Islet precursor cell (in vitro differentiated cells): ENCODE measurements at regions not wholly inside any gene's neighbourhood (a gene's known extent, or its start where the extent isn't known, plus 50 kb on each side); places are given as distances from the start of the nearest gene placed in this dataset.

ENCODE experiments used
- DNase-seq: peaks from one replicate; pipeline ENCODE4 v3.0.0-alpha.2; 2018

DNA sequence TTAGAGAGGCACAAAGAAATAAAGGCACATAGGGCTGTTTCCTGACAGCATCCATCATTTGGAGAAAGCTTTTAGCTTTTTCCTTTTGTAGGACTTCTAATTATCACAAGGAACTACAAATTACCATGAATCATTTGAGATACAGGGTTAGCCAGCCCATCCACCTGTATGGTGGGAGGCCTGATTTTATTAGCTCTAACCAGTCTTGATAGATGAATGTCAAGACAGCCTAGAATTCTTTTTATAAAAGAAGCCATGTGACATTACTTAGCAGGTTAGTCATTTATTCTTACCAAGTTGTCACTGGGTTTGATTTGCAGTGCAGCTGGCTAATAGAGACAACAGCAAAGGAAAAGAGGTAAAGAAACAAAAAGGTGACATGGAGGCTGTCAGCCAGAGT lies 618.1 kb downstream of the ZNF385D start:
- no peak for DNase-seq

DNA sequence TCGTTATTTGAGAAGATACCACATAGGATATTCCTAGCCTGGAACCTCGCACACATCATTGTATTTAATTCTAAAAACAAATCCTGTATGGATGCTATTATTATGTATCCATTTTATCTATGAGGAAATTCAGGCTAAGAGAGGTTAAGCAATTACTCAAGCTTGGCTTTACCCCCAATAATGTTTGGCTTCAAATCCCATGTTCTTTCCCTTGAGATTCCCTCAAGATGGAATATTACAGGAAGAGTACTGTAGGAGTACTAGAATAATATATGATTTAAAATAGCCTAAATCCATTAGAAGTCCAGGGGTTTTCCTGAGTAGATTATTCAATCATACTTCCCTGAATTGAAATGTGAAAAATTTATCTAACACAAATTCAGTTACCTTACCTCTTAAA lies 630.2 kb downstream of the ZNF385D start:
- no peak for DNase-seq

DNA sequence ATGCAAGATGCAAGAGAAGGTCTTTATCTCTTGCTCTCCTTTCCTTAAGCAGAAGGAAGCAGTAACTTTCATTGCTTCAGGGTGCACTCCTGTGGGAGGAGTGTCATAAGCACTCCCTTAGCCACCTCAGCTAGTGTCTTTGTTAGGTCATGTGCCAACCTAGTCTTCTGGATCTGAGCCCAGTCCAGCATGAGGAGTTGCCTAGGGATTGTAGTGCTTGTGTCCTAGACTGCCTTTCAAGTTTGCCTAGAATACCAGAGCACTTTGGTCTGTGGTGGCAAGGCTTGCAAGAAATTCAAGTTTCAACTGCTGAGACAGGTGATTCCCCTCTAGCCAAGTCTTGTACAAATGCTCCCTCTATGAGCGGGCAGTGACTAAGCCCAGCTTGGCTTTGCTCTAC lies 633.6 kb downstream of the ZNF385D start:
- no peak for DNase-seq

DNA sequence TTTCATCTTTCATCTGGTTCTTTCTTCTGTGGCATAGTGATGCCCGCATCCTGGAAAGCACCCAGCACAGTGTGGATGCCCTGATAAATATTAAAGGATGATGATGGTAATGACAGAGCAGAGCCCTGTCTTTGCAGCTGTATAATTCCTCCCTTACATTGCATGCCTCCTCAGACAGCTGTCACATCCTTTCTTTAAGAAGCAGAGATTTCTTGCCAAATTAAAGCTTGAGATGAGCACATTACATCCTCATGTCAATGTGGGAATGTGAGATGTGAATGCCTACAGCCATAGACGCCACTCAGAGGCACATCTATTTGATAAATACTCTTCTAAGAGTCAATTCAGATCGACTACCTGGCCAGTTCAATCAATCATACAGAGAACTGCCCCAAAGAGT lies 642.0 kb downstream of the ZNF385D start:
- DNase-seq = no peak

DNA sequence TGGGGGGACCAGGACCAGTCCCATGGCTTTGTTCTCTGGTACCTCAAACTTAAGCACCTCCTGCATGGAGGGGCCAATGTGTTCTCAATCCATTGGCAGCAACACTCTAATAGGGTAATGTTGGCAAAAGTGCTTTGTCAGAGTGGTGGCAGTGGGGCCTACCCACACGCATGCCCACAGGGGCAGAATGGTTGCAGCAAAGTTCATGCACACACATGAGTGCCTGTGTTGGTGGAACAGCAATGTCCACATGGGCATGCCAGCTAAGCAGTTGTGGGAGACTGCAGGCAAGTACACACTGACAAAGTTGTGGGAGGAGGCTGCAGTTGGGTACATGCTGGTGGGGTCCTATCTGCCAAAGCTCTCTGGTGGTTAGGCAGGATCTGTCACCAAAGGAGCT lies 645.2 kb downstream of the ZNF385D start:
- DNase-seq = no peak

DNA sequence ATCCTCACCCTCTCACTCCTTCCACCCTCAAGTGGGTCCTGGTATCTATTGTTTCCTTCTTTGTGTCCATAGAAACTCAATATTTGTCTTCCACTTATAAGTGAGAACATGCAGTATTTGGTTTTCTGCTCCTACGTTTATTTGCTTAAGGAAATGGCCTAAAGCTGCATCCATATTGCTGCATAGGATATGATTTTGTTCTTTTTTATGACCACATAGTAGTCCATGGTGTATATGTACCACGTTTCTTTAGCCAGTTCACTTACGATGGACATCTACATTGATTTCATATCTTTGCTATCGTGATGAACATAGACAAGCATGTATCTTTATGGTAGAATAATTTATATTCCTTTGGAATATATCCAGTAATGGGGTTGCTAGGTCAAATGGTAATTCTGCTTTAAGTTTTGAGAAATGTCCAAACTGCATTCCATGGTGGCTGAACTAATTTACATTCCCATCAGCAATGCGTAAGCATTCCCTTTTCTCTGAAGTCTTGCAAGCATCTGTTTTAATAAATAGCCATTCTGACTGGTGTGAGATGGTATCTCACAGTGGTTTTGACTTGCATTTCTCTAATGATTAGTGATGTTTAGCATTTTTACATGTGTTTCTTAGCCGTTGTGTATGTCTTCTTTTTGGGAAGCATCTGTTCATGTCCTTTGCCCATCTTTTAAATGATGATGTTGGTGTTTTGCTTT lies 650.2 kb downstream of the ZNF385D start:
- DNase-seq = no peak

DNA sequence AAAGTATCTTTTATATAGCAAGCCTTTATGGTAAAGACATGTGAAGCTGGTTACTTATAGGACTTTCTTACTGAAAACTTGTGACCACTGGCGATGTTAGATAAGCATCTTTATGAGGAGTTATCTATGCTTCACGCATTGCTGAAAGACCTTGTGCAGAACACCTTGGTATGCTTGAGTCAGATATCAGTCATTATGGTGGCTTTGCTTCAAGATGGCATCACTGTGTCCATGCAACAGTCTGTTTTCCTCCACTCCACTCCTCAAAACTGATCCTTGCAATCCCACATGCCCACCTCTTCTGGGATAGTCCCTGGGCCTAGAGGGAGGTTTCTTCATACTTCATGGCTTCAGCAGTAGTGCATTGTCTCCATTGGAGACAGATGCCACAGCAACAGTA lies 656.3 kb downstream of the ZNF385D start:
- peak; percentile 54 for DNase-seq

DNA sequence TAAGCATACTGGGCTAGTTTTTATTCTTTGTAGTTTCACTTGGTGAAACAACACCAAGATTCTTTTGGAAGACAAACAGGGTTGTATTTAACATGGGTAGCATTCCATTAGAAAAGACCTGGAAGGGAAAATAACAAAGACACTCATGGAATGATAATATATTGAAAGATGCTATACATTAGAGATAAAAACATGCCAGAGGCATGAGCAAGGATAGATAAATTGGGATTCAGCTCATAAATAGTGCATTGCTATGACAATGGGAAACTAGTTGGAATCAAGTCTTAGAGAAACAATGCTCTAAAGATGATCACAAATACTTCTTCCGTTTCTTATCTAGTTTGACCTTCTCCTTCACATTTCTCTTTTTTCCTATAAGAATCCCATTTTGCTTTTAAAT lies 677.4 kb downstream of the ZNF385D start:
- DNase-seq = no peak

DNA sequence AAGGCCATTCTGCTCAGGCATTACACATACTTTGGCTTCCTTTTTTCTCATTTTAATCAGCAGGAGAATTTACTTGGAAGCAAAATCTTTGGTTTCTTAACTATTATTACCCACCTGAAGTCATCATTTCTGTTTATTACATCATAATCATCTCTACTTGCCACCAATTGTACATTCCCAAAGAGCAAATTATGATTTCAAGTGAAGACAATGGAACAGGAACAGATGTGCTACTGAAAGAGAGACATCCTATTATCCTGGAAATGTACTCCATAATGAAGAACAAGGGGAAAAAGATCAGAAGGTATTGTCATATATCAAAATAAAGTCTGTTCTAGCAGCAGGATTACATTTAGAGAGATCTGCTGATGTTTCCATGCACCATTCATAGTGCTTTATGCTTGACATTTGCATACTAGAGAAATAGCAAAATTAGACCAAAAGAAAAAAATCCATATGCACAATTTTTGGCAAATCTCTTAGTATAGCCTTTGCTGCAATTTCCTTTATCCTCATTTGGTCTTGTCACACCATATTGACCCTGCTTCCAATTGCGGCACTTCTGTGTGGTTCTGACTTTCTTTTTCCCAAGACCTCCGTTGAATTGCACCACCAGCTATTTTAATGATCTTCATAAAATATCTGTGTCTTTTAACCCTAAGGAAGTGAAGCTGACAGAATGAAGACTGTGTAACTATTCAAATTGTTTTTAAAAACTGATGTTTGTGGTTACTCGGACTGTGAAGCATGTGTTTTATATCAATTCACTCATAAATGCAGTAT lies 683.8 kb downstream of the ZNF385D start:
- DNase-seq = no peak

DNA sequence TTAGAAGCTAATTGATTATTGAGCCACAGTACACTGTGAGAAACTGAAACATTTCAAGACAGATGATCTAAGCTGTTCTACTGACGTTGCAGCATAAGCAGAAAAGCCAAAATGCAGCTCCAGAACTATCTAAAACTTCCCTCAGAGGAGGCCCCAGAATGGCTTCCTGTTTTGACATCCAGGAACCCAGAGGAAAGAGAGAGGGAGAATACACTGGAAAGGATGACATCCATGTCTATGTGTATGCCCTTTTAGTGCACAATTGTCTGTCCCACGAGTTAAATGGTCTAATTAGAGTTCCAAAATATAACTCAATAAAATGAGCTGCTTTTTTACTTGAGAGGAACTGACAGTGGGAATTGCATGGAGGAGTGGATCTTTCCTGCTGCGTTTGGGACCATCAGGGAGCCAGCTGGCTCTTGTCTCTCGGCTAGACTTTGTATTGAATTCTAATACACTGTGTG lies 688.1 kb downstream of the ZNF385D start:
- DNase-seq = no peak

DNA sequence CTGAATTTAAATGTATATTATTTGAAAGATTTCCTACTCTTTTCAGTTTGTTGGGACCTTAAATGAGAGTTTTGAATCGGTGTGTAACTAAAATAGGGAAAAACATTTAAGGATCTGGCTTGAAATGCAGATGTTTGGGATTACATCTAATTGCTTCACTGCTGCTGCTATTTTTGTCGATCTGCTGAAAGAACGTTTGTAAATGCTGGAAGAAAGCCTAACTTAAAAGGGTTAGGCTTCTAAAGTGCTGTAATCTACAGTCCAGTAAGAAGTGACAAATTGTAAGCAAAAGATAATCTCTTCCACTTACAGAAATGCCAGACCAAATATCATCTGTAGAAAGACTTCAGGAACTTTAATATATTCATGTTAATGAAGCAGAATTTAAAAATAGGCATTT lies 691.6 kb downstream of the ZNF385D start:
- DNase-seq = no peak

DNA sequence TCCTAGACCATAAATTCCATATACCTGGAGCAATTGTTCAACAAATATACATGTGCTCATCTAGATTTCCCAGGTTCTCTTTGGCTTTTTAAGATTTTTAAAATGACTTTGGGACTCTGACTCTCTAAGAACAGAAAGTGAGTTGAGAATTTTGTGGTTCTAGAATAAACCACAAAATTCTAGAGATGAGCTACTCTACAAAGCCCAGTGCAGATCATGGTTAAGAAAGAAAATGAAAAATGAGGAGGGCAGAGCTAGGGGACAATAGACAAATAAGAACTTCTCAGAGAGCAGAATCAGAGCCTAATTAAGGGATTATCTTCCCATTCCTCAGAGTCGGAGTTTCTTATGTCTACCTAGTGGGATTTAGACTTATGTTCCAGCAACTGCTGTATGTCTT lies 694.7 kb downstream of the ZNF385D start:
- DNase-seq = no peak

DNA sequence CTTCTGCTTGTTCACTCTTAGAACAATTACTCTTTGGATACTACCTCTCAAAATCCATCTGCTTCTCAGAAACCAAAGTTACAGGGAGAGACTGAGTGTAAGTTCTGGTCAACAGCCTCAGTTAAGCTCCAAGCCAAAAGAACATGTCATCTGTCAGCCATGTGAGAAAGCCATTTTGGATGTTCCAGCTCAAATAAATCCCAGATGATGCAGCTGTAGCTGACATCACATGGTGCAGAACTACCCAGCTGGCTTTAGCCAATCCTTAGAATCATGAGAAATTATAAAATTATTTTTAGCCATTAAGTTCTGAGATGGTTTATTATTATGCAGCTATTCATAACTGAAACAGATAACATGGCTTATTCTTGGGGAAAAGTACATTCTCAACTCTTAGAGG lies 696.0 kb downstream of the ZNF385D start:
- DNase-seq = no peak

DNA sequence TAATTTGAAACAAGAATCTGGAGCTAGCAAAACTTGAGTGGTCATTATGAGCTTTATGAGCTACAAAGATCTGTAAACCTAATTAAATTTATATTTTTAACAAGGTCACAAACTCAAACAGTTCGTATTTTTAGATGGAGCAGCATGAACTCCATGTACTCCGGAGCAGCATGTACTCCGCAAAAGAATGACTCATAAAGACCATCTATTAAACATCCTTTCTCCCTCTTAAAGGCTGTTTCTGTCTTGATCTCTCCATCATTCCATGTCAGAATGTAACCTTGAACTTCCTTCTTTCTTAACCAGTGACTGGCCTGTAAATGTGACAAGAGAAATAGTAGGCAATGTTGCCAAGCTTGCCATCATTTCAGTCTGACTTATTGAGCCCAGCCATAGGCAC lies 696.9 kb downstream of the ZNF385D start:
- DNase-seq = no peak

DNA sequence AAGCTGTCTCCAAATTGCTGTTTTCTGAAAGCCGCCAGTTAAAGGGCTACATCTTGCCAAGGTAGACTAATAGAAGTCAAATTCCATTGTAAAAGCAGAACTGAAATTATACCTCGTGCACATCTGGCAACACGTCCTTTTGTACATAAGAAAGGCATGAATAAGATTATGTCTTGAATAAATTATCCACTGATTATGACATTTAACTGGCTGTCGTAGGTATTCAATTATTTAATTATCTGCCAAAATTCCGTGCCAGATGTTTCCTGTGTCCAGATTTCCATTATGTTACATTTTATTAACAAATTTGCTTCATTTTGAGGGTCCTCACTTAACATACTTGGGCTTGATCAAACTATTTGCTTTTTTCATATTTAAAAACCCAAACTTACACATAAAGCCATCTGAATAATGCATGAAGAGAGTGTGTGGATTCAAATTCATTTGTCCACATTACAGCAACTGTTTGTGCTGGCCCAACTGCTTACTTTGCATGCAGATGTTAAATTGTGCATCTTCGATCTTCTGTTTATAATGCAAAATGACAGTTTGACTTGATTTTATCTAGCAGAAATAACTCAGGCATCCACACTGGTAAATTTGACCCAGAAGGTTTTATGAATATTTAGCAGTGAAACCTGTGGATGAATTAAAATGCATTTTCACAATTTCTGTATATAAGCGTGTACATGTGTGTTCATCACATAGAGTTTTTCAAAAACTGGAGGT lies 701.5 kb downstream of the ZNF385D start:
- DNase-seq = no peak

DNA sequence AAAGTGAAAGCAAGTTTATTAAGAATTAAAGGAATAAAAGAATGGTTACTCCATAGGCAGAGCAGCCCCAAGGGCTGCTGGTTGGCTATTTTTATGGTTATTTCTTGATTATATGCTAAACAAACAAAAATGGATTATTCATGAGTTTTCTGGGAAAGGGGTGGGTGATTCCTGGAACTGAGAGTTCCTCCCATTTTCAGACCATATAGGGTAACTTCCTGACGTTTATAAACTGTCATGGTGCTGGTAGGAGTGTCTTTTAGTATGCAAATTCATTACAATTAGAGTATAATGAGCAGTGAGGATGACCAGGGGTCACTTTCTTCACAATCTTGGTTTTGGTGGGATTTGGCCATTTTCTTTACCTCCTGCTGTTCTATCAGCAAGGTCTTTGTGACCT lies 707.9 kb downstream of the ZNF385D start:
- no peak for DNase-seq

DNA sequence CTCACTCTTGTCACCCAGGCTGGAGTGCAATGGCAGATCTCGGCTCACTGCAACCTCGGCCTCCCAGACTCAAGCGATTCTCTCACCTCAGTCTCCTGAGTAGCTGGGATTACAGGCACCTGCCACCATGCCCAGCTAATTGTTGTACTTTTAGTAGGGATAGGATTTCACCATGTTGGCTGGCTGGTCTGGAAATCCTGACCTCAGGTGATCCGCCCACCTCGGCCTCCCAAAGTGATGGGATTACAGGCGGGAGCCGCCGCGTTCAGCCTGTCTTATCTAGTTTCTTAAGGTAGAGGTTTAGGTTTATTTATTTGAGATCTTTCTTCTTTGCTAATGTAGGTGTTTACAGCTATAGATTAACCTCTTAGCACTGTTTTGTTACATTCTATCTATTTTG lies 708.8 kb downstream of the ZNF385D start:
- DNase-seq = no peak

DNA sequence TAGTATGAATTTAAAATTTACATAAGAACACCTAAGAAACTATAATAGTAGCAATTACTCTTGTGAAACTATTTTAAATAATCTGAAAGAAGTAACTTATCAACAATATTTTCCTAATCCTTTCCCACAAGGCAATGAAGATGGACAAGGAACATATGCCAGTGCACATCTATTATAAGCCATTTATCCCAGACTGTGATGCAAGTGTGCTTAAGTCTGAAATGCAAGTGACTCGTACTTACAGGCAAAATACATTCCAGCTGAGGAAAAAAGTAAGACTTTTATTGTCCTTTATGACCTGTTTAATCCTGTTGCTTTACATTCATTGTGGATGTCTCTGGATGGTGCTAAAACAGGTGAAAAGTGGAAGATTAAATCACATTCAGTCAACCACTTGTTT lies 709.4 kb downstream of the ZNF385D start:
- no peak for DNase-seq

DNA sequence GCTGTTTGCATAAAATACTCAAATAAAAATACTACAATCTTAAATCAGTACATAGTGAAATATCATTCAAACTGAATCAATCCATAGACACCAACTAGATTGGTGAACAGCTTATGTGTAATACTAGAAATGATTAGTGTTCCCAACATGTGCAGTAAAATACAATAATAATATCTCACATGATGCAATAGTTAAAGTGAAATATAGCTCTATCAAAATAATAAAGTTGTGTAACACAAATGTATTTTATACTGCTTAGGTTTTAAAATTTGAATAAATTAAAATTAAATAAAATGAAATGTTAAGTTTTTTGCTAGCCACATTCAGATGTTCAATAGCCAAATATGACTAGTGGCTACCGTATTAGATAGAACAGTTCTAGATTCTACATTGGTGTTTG lies 714.1 kb downstream of the ZNF385D start:
- DNase-seq = no peak

DNA sequence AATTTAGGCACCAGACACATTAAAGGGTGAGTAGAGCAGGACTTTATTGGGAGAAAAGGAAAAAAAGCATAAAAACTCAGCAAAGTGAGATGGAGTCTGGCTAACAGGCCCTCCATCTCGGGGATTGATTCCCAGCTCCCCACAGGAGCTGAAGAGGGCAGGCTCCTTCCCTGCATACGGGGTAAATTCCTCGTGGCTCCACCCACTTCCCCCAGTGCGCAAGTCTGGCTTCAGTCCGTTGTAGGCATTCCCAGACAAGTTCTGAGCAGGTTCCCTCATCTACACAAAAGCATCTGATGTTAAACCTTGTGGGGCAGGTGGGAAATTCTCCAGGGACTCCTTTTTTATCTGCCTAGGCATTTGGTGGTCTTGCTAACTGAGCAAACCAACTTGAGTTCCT lies 722.6 kb downstream of the ZNF385D start:
- DNase-seq = no peak

DNA sequence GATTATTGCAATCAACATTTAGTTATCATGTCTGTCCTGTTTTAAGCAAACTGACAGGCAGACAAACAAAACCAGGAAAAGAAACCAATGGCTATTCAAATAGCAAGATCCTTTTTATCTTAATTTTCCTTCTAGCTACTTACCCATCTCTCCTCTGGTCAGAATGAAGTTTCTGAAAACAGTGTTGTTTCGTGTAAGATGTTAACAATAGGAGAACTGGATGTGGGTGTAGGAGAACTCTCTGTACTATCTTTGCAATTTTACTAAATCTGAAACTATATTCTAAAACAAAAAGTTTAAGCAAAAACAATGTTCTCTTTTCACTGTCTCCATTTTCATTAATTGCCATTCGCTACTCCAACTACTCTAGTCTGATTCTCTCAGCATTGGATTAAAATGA lies 726.4 kb downstream of the ZNF385D start:
- no peak for DNase-seq

DNA sequence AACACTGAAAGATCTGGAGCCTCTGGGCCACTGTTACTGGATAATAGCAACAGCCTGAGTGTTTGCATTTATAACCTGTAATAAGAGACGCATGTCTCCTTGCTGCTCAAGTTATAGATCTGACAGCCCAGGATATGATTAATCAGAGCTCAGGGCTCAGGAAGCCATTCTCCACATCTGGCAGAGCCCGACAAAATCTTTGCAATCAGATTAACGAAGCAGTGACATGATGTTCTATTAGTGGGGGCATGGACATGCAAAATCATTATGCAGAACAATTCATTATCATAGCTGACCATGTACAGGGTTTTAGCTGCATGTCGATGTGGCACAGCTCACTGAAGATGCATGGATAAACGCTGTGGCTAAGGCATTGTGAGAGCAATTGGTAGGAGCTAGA lies 730.3 kb downstream of the ZNF385D start:
- DNase-seq = no peak

DNA sequence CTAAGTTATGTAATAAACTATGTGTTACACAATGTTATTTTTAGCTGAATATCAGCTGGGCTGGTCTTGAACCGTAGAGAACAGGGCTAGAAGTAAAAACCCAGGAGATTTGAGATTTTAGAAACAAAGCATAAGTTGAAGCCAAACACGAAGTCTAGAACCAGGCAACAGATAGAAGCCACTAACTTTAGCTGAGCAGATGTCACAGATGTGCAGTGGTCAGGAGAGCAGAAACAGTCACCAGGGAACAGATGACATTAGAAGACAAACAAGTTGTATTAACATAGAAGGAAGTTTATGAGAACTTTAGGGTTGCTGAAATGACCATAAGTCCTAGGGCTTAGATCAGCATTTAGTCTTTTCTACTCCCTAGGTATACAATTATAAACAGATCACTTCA lies 731.0 kb downstream of the ZNF385D start:
- no peak for DNase-seq
